HG03342 (cell line): ENCODE measurements at regions not wholly inside any gene's neighbourhood (a gene's known extent, or its start where the extent isn't known, plus 50 kb on each side); places are given as distances from the start of the nearest gene placed in this dataset.
A peak's percentile ranks its signal among the peaks of the same experiment; 100 is the strongest.

Source experiments
- ATAC-seq: cut with Tn5 transposase; IDR thresholded peaks from one replicate; pipeline ENCODE4 v1.9.1; 2021; ENCODE audit warnings: mild to moderate bottlenecking, moderate library complexity; ENCODE audit not compliant: unreplicated experiment

DNA sequence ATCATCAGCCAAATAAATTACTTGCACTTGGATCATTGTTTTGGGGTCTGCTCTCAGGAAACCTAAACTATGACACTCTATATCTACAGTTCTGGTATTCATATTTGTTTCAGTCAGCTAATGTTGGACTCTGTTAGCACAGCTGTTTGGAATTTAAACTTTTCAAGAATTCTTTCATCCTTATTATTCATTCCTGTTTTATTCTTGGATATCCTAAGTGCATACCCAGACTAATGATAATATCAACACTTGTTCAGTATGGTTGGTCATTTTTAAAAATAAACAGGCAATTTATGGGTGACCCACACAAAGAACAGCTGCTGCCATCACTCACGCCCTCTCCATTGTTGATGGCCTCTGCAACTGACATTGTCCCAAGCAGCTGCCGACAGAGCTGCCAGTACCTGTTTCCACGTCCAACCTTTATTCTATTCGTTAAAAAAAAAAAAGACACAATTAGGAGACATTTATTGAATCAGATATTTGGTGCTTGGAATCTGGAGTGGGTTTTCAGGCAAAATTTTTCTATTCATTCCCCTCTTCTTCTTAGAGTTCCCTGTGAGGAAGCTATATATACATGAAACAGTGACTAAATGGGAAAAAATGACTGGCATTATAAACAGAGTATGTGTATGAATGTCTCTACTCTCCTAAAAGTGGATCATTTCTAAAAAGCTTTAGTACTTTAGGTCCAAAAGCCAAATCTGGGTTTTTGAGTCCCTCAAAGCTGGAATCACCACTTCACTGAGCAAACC is 252.1 kb upstream of the NAV3 start:
- ATAC-seq = no peak

DNA sequence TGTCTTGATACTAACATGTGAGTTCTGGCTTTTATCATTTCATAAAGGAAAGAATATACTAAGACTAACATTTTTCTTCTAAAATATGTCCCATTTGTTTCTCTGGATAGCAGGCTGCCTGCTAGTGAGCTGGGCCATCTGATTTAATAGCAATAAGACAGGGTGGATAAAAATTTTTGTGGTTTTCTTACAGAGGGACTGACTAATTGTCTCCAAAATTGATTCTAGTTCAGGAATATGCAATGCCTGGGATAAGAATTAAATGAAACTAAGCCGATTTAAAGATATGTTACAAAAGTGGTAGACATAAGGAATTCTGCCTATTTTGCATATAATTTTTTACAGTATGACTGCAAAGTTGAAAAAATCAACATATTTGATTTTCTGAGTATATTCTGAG is 252.9 kb upstream of the NAV3 start:
- no peak for ATAC-seq

GRCh38 chr12:77575376-77575919 is 255.2 kb upstream of the NAV3 start:
- no peak for ATAC-seq

DNA sequence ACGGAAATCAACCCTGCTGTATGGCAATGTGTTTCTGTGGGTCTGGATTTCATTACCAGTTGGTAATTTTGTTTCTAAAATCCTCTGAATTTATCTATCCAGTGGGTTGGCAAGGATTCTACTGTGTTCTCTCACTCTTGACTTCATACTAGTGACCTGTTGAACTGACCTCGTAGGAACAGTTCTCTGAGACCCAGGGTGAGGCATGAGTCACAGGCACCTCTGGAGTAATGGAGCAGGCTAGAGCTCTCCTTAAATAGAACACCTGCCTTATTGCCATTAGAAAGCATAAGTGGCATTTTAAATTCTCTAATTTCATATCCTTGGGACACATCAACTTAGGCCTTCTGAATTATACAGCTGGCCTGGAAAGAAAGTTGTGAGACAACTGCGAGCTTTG is 258.3 kb upstream of the NAV3 start:
- no peak for ATAC-seq

GRCh38 chr12:77571768-77572167 is 258.9 kb upstream of the NAV3 start:
- no peak for ATAC-seq

DNA sequence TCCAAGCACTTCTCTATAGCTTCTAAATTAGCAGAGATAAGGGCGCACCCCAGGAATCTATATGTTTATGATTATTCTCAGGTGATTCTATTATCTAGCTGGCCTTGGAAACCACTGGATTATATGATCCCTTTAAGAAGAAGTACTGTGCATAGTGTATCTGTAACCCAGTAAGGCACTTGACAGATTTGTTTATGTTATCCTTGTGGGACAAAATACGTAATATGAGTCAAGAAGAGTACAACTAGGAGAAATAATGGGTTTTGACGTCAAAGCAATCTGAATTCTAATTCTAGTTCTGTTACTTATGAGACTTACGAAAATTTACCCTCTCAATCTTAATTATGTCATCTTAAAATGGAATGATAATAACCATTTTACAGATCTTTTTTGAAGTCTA is 259.6 kb upstream of the NAV3 start:
- no peak for ATAC-seq

- ATAC-seq = no peak
Measured at GRCh38 chr12:77569876-77570275, 260.8 kb upstream of the NAV3 start.

DNA sequence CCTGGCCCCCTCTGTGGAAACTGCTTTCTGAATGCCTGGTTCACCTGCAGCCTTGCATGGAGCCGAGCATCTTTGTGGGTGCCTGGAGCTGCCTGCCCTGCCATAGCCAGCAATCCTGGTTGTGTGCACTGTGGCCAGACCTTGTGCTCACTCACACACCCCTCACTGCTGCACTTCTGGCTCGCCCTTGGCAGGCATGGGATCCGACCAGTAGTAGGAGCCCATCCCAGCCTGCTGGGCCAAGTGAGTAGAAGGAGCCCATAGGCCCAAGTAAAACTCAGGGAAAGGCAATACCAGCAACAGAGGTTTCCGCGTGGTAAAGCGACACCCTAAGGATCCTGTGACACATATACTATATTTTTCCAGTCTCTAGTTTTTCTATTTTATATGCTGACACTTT is 270.0 kb upstream of the NAV3 start:
- ATAC-seq = no peak

- no peak for ATAC-seq
Measured at GRCh38 chr12:77559400-77560074, 271.2 kb upstream of the NAV3 start.

GRCh38 chr12:77555074-77555473 is 275.6 kb upstream of the NAV3 start:
- no peak for ATAC-seq

DNA sequence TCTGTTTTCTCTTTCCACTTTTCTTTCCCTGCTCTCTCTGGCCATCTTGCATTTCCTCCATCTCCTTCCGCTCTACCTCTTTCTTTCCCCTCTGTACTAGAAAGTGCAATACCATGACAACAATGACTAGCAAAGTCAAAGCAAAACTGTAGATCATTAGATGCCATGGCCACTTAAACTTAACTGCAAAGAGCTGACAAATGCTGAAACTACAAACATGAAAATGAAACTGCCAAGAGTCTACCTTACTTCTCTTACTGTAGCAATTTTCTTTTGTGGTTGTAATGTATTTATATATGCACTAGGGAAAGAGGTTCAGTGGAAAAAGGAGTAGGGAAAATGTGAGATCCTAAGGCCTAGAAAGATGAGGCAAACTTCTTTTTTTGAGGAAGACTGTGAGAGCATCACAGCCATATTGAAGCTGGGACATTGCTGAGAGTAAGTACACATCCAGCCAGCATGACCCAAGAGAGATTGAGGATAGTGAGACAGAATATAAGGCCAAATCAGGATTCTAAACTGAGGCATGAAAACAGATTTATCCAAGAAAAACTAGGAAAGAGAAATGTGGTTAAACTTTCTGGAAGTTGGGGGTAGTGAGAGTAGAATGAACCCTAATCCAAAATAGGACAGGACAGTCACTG is 276.6 kb upstream of the NAV3 start:
- peak; percentile 99 for ATAC-seq

- no peak for ATAC-seq
Measured at GRCh38 chr12:77549383-77550128, 281.1 kb upstream of the NAV3 start.

DNA sequence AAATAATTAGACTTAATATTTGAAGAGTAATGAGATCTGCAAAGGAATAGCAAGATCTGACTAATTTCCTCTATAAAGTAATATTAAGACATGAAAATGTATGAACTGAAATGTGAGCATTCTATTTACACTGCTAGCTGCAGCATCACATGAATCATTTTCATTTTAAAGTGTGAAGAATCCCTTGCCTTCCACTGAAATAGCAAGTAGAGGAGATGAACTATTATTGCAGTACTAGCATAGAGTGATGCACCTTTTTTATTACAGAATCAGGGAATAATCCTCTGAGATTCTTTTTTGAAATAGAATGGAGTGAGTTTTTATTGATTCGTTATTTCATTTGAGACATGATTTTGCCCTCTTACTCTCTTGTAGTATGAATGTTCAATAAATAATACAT is 281.9 kb upstream of the NAV3 start:
- ATAC-seq = no peak

GRCh38 chr12:77540097-77540496 is 290.6 kb upstream of the NAV3 start:
- ATAC-seq = no peak

DNA sequence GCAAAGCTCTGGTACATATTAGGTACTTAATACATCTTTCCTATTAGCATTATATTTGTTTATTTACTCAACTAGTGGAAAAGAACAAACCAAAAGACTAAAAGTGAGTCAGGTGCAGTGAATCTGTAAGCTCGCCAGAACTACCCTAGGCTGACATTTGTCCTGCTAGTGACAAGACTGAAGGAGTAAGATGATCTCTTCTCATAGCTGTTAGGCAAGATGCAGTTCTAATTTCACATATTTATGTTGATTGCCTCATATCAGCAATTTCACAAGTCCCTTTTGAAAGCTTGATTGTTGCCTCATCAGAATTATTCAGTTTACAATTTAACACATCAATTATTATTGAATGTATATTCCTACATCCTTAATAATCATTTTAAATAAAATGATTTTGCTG is 293.0 kb upstream of the NAV3 start:
- ATAC-seq = no peak

GRCh38 chr12:77535734-77536133 is 295.0 kb upstream of the NAV3 start:
- ATAC-seq = no peak

- ATAC-seq = no peak
Measured at GRCh38 chr12:77531912-77532311, 298.8 kb upstream of the NAV3 start.

GRCh38 chr12:77522247-77522646 is 308.4 kb upstream of the NAV3 start:
- ATAC-seq = no peak

- no peak for ATAC-seq
Measured at GRCh38 chr12:77521508-77522115, 309.1 kb upstream of the NAV3 start.

DNA sequence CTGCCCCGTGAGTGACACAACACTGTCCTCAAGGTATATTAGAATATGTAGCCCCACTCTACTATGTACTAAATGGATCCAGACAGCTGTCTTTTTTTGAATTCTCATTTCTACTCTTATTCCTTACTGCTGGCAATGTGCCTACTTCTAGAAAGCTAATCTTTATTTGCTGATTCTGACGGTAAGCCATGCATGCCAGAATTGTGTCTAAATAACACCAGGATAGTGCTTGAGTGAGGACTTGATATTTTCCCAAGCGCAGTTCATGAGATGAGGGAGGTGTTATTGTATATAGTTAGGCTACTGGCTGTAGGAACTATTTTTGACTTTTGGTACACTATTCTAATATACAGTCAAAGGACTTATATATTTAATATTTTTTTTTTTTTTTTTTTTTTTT is 316.2 kb upstream of the NAV3 start:
- no peak for ATAC-seq

- no peak for ATAC-seq
Measured at GRCh38 chr12:77510985-77511384, 319.7 kb upstream of the NAV3 start.
